ENCODE measurements at regions not wholly inside any gene's neighbourhood (a gene's known extent, or its start where the extent isn't known, plus 50 kb on each side); places are given as distances from the start of the nearest gene placed in this dataset.

GRCh38 chr9:81472701-81473100, 216.6 kb downstream of the TLE1 start:
- no peaks in the 10 kb centered on the region for H3K4me1 Mint-ChIP-seq (ENCODE audit: low read depth)
- no peak overlapping the region for H3K27ac Mint-ChIP-seq
- H3K27me3 Mint-ChIP-seq: peaks cover 4% of the 10 kb centered on the region
- H3K36me3 Mint-ChIP-seq: no peaks in the 10 kb centered on the region
- no peaks in the 10 kb centered on the region for H3K9me3 Mint-ChIP-seq (ENCODE audit: low read depth)
- H3K4me3 Mint-ChIP-seq: no peak overlapping the region

GRCh38 chr9:81470864-81471263, 218.5 kb downstream of the TLE1 start:
- no peak overlapping the region for H3K4me3 Mint-ChIP-seq
- H3K9me3 Mint-ChIP-seq (ENCODE audit: low read depth): no peaks in the 10 kb centered on the region
- H3K36me3 Mint-ChIP-seq: no peaks in the 10 kb centered on the region
- peaks cover 4% of the 10 kb centered on the region for H3K27me3 Mint-ChIP-seq
- H3K4me1 Mint-ChIP-seq (ENCODE audit: low read depth): no peaks in the 10 kb centered on the region
- H3K27ac Mint-ChIP-seq: no peak overlapping the region

DNA sequence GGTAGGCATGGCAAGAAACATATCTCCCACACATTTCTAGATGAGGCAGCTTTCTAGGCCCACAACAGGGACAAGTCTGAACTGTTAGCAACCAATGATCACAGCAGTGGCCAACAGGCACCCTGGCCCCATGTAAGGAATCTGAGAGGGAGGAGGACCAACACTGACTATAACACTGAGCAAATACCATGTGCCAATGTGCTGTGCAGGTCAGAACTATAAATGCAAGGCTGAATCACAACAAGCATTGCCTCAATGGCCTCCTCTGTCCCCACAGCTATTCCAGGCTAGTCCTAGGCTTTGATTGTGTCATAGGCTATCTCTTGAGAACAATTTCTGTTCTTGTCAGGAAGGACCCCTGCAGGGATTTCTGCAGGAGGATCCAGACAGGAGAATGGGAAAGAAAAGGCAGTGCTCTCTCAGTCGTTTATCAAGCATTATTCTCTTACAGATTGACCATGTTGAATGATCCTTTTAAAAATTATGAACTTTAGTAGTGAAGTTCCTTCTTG, 221.2 kb downstream of the TLE1 start:
- Mint-ChIP-seq H3K4me1 (ENCODE audit: low read depth) (no peaks in the 10 kb centered on the region), H3K4me3 (no peak overlapping the region), H3K36me3 (no peaks in the 10 kb centered on the region), H3K27ac (no peak overlapping the region), H3K27me3 (peaks cover 4% of the 10 kb centered on the region), H3K9me3 (ENCODE audit: low read depth) (no peaks in the 10 kb centered on the region)

DNA sequence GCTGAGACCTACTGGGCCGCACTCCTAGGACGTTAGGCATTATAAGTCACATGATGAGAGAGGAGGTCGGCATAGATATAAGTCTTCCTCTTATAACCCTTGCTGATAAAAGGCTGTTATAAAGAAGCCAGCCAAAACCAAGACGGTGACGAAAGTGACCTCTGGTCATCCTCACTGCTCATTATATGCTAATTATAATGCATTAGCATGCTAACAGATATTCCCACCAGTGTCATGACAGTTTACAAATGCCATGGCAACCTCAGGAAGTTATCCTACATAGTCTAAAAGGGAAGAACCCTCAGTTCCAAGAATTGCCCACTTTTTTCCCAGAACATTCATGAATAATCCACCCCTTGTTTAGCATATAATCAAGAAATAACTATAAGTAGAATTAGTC, 222.4 kb downstream of the TLE1 start:
- Mint-ChIP-seq H3K36me3 (no peaks in the 10 kb centered on the region), H3K27me3 (peaks cover 4% of the 10 kb centered on the region), H3K4me3 (no peak overlapping the region)

DNA sequence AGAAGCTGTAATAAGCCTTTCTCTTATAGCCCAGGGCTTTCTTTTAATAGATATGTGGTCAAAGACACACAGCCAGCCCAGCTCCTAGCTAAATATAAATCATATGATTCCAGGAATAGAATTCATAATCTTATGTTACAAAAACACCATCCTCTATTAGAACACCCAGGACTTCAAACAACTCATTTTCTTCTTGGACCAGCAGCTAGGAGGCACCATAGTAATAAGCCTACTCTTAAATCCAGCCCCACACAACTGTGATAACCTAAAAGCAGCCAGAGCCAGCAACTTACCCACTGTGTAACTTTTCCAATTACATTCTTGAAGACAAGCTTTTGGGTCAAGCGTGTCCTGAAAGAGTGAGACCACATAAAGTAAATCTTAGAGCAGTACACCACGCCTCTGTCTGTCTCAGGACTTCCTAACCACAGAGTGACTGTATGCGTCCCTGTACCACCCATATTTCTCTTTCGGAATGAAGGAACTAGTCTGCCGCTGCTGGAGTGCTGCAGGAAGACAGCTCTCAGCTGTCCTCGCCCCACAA, 223.8 kb downstream of the TLE1 start:
- Mint-ChIP-seq H3K36me3 (no peaks in the 10 kb centered on the region), H3K4me3 (no peak overlapping the region), H3K27ac (no peak overlapping the region), H3K4me1 (ENCODE audit: low read depth) (no peaks in the 10 kb centered on the region), H3K9me3 (ENCODE audit: low read depth) (no peaks in the 10 kb centered on the region), H3K27me3 (peaks cover 4% of the 10 kb centered on the region)

More for the DNA sequence above, 222.4 kb downstream of the TLE1 start:
- no peaks in the 10 kb centered on the region for H3K9me3 Mint-ChIP-seq (ENCODE audit: low read depth)
- H3K27ac Mint-ChIP-seq: no peak overlapping the region
- no peaks in the 10 kb centered on the region for H3K4me1 Mint-ChIP-seq (ENCODE audit: low read depth)

DNA sequence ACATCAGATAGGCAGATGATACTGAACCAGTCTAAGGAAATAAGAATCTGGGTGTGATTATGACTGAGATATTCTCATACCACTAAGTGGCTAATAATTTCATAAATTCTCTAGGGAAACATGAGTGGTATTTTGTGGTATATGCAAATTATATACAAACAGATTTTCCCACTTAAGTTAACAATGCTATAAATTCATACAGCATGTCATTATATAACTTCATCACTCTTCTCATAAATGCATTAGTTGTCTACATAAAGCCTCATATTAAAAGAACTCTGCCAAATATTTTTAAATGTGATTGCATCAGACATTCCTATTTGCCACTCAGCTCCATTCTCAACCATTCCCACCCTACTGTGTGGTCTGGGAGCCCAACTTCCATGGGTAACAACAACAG, 226.5 kb downstream of the TLE1 start:
- Mint-ChIP-seq H3K27ac (no peak overlapping the region), H3K27me3 (no peaks in the 10 kb centered on the region), H3K36me3 (no peaks in the 10 kb centered on the region), H3K4me3 (no peak overlapping the region), H3K4me1 (ENCODE audit: low read depth) (no peaks in the 10 kb centered on the region), H3K9me3 (ENCODE audit: low read depth) (no peaks in the 10 kb centered on the region)

DNA sequence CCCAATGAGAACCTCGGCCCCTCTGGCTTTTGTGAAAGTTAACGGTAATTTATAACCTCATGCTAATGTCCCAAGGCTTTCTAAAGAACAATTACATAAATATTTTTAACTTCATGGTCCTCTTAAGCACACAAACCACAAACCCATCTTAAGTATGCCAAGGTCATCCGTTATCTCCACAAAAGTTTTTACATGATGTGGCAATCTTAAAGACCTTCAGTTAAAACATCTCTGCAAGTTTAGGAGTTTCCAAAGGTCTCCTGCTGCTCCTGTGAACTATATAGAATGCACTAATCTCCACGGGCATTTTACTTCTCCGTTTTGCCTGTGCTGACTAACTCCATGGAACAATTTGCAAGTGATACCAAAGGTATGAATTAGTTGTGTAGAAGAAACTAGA, 228.2 kb downstream of the TLE1 start:
- H3K27ac Mint-ChIP-seq: no peak overlapping the region
- H3K27me3 Mint-ChIP-seq: no peaks in the 10 kb centered on the region

DNA sequence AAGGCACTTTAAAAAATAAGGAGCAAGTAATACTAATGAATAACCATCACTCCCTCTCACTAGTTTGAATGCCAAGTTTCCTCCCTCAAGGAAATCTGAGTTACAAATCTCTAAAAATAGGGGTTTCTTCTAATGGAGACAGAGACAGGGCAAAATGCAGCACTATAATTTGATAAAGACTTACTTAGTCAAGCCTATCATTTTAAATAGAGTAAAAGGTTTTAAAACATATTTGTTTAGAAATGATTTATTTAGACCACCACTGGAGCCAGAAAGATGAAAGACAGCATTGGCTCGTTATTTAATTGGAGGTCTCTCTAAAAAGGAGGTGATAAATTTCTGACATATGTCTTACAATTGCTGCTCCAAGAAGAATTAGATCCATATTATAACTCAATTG, 228.7 kb downstream of the TLE1 start:
- no peaks in the 10 kb centered on the region for H3K4me1 Mint-ChIP-seq (ENCODE audit: low read depth)
- H3K9me3 Mint-ChIP-seq (ENCODE audit: low read depth): no peaks in the 10 kb centered on the region
- no peak overlapping the region for H3K27ac Mint-ChIP-seq
- H3K36me3 Mint-ChIP-seq: no peaks in the 10 kb centered on the region
- H3K4me3 Mint-ChIP-seq: no peak overlapping the region
- no peaks in the 10 kb centered on the region for H3K27me3 Mint-ChIP-seq

More for the DNA sequence above, 228.2 kb downstream of the TLE1 start:
- Mint-ChIP-seq H3K36me3 (no peaks in the 10 kb centered on the region), H3K4me3 (no peak overlapping the region), H3K9me3 (ENCODE audit: low read depth) (no peaks in the 10 kb centered on the region), H3K4me1 (ENCODE audit: low read depth) (no peaks in the 10 kb centered on the region)

- Mint-ChIP-seq H3K9me3 (ENCODE audit: low read depth) (no peaks in the 10 kb centered on the region), H3K4me3 (no peak overlapping the region), H3K27ac (no peak overlapping the region), H3K36me3 (no peaks in the 10 kb centered on the region), H3K4me1 (ENCODE audit: low read depth) (no peaks in the 10 kb centered on the region), H3K27me3 (no peaks in the 10 kb centered on the region)
Observed at GRCh38 chr9:81459591-81459990, 229.8 kb downstream of the TLE1 start.

DNA sequence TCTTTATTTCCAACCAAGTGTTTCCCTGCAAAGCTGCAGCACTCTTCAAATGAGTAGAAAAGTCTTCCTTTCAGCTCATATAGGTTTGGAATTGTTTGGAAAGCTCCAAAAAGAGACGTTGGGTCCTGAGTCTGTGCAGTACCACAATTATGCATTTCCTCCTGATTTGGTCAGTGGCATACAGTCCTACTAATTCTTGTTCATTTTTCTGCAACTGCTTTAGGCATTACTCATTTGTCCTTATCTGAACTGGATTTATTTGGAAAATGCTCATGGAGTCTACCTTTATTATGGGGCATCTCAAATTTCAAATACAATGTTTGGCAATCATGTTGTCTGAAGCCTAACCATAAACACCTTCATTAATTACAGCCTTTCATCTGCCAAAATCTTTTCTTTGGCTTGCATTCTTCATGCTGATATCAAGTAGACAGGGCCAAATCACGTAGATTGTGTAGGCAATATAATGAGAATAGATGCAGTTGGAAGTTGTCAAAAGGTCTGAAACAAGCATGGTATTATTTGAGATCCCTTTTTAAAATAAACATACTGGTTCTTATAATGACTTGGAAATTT, 232.8 kb downstream of the TLE1 start:
- H3K4me1 Mint-ChIP-seq (ENCODE audit: low read depth): no peaks in the 10 kb centered on the region
- H3K4me3 Mint-ChIP-seq: no peak overlapping the region
- H3K27me3 Mint-ChIP-seq: peaks cover 1% of the 10 kb centered on the region
- H3K27ac Mint-ChIP-seq: no peak overlapping the region
- H3K9me3 Mint-ChIP-seq (ENCODE audit: low read depth): no peaks in the 10 kb centered on the region
- no peaks in the 10 kb centered on the region for H3K36me3 Mint-ChIP-seq

- Mint-ChIP-seq H3K9me3 (ENCODE audit: low read depth) (no peaks in the 10 kb centered on the region), H3K27me3 (peaks cover 1% of the 10 kb centered on the region), H3K4me3 (no peak overlapping the region), H3K4me1 (ENCODE audit: low read depth) (no peaks in the 10 kb centered on the region), H3K27ac (no peak overlapping the region), H3K36me3 (no peaks in the 10 kb centered on the region)
Observed at GRCh38 chr9:81455462-81456219, 233.7 kb downstream of the TLE1 start.

DNA sequence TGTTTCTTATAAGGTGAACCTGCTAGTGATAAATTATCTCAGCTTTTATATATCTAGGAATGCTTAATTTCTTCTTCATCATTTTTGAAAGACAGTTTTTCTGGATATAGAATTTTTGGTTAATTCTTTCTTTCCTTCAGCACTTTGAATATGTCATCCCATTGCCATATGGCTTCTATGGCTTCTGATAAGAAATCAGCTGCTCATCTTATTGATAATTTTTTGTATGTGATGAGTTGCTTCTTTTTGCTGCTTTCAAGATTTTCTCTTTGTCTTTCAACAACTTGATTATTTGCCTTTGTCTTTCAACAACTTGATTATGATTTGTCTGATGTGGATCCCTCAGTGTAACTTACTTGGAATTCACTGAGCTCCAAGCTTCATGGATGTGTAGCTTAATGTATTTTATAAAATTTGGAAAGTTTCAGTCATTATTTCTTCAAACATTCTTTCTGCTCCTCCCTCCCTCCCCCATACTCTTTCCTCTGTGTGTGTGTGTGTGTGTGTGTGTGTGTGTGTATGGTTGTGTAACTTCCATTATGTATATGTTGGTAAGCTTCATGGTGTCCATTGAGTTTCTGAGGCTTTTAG, 243.9 kb downstream of the TLE1 start:
- no peak overlapping the region for H3K4me3 Mint-ChIP-seq
- no peaks in the 10 kb centered on the region for H3K4me1 Mint-ChIP-seq (ENCODE audit: low read depth)
- H3K36me3 Mint-ChIP-seq: no peaks in the 10 kb centered on the region
- no peak overlapping the region for H3K27ac Mint-ChIP-seq
- H3K27me3 Mint-ChIP-seq: no peaks in the 10 kb centered on the region
- peaks cover 35% of the 10 kb centered on the region for H3K9me3 Mint-ChIP-seq (ENCODE audit: low read depth)

DNA sequence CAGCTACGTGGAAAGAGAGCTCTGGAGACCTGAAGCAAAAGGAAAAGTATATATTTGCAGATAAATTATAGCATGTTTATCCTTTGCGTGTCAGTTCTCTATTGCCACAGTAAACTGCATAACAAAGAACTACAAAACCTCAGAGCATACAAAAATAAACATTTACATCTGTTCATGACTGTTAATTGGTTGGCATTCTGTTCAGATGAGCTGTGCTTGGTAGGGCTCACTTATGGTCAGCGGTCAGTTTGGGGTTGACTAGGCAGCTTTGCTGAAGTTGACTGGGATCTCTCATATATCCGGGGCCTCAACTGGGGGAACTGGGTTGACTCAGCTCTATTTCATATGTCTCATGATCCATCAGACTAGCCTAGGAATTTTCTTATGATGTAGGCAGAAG, 257.7 kb downstream of the TLE1 start:
- Mint-ChIP-seq H3K9me3 (ENCODE audit: low read depth) (peaks cover 15% of the 10 kb centered on the region), H3K4me3 (no peak overlapping the region), H3K27me3 (no peaks in the 10 kb centered on the region), H3K36me3 (no peaks in the 10 kb centered on the region), H3K4me1 (ENCODE audit: low read depth) (no peaks in the 10 kb centered on the region), H3K27ac (no peak overlapping the region)

DNA sequence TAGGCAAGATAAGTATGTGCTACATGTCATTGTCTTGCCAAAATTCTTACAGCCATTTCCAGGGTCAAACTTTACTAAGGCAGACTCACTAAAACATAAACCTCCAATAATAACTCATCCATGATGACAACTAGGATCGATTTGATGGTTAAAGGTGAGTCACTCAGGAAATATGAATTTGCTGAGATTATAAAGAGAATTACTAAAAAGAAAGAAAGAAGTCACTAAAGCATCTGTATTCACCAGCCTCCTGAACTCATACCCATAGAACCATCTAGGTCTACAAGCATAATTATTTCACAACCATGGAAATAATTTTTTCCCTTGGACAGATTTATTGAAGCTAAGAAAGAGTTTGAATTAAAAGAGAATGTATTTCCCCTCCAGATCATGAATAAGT, 258.6 kb downstream of the TLE1 start:
- H3K9me3 Mint-ChIP-seq (ENCODE audit: low read depth): peaks cover 19% of the 10 kb centered on the region
- no peaks in the 10 kb centered on the region for H3K27me3 Mint-ChIP-seq

GRCh38 chr9:81427870-81428269, 261.5 kb downstream of the TLE1 start:
- Mint-ChIP-seq H3K4me1 (ENCODE audit: low read depth) (no peaks in the 10 kb centered on the region), H3K9me3 (ENCODE audit: low read depth) (peaks cover 19% of the 10 kb centered on the region), H3K27ac (no peak overlapping the region), H3K27me3 (no peaks in the 10 kb centered on the region), H3K4me3 (no peak overlapping the region), H3K36me3 (no peaks in the 10 kb centered on the region)

More for the DNA sequence above, 258.6 kb downstream of the TLE1 start:
- Mint-ChIP-seq H3K36me3 (no peaks in the 10 kb centered on the region), H3K27ac (no peak overlapping the region), H3K4me3 (no peak overlapping the region), H3K4me1 (ENCODE audit: low read depth) (no peaks in the 10 kb centered on the region)
